ENCODE measurements at regions not wholly inside any gene's neighbourhood (a gene's known extent, or its start where the extent isn't known, plus 50 kb on each side); places are given as distances from the start of the nearest gene placed in this dataset.

- in situ Hi-C loops (cut with MboI; ENCODE audit: low sequenced_read_pairs, unreplicated experiment) = no loop called here
- no peak for TF ChIP-seq CTCF (IDR thresholded peaks at IDR 0.05; ENCODE audit: borderline replicate concordance, control extremely low read depth, extremely low read depth, insufficient read depth, missing control alignments)
- DNase-seq (ENCODE audit: low spot score) = no peak
These were observed 236.9 kb downstream of the NSUN3 start for GRCh38 chr3:94299716-94300115.

GRCh38 chr3:94301366-94301765 lies 238.5 kb downstream of the NSUN3 start:
- in situ Hi-C loops (cut with MboI; ENCODE audit: low sequenced_read_pairs, unreplicated experiment) = no loop called here
- DNase-seq (ENCODE audit: low spot score) = no peak
- TF ChIP-seq CTCF (IDR thresholded peaks at IDR 0.05; ENCODE audit: borderline replicate concordance, control extremely low read depth, extremely low read depth, insufficient read depth, missing control alignments) = no peak

- in situ Hi-C loops (cut with MboI; ENCODE audit: low sequenced_read_pairs, unreplicated experiment) = no loop called here
- no peak for TF ChIP-seq CTCF (IDR thresholded peaks at IDR 0.05; ENCODE audit: borderline replicate concordance, control extremely low read depth, extremely low read depth, insufficient read depth, missing control alignments)
- no peak for DNase-seq (ENCODE audit: low spot score)
These were observed 240.4 kb downstream of the NSUN3 start for GRCh38 chr3:94303266-94303665.

- TF ChIP-seq CTCF (IDR thresholded peaks at IDR 0.05; ENCODE audit: borderline replicate concordance, control extremely low read depth, extremely low read depth, insufficient read depth, missing control alignments) = no peak
- DNase-seq (ENCODE audit: low spot score) = no peak
- in situ Hi-C loops (cut with MboI; ENCODE audit: low sequenced_read_pairs, unreplicated experiment) = no loop called here
These were observed 241.0 kb downstream of the NSUN3 start for GRCh38 chr3:94303897-94304296.

GRCh38 chr3:94304954-94305353 lies 242.1 kb downstream of the NSUN3 start:
- in situ Hi-C loops (cut with MboI; ENCODE audit: low sequenced_read_pairs, unreplicated experiment) = no loop called here
- no peak for TF ChIP-seq CTCF (IDR thresholded peaks at IDR 0.05; ENCODE audit: borderline replicate concordance, control extremely low read depth, extremely low read depth, insufficient read depth, missing control alignments)
- DNase-seq (ENCODE audit: low spot score) = no peak

GRCh38 chr3:94305835-94306611 lies 243.2 kb downstream of the NSUN3 start:
- no peak for DNase-seq (ENCODE audit: low spot score)
- in situ Hi-C loops (cut with MboI; ENCODE audit: low sequenced_read_pairs, unreplicated experiment) = no loop called here
- TF ChIP-seq CTCF (IDR thresholded peaks at IDR 0.05; ENCODE audit: borderline replicate concordance, control extremely low read depth, extremely low read depth, insufficient read depth, missing control alignments) = no peak
